ENCODE measurements at regions not wholly inside any gene's neighbourhood (a gene's known extent, or its start where the extent isn't known, plus 50 kb on each side); places are given as distances from the start of the nearest gene placed in this dataset.

DNA sequence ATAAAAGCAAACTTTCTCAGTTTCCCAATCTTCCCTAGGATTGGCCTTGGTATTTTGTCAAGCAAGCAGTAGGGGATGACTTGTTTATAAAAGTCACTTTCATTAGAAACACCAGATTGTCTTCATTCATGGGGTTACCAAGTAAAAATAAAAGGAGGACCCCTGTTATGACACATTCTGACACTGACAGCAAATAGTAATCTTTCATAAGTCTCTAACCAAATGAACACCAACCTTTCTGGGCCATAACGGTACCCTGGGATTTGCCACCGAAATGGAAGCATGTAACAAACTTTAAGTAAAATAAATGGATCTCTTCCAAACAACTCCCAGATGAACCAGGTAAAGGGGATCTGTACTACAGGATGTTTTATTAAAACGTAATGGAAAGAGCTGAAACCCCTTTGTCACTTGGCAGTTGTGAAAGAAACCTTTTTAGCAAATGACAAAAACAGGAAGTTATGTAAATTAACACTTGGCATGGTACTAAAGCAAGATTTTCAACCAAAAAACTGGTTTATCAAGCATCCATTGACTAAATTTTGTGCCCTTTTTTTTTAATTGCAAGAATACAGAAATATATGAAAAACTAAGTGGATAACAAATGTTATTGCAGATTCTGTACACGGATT, 335.6 kb downstream of the RBM26 start:
- TF ChIP-seq EZH2 (IDR thresholded peaks at IDR 0.05) (no peak), POLR2AphosphoS5 (IDR thresholded peaks at IDR 0.05; ENCODE audit: borderline replicate concordance, low read depth, low read length) (no peak)
